SK-N-SH treated with all-trans-retinoic acid at 6 μM for 48 hours (cell line): ENCODE measurements at regions not wholly inside any gene's neighbourhood (a gene's known extent, or its start where the extent isn't known, plus 50 kb on each side); places are given as distances from the start of the nearest gene placed in this dataset.

Source experiments
- ARNTL ChIP-seq: fragments of 450-650 bp; formaldehyde crosslinking; IDR thresholded peaks from 2 replicates; pipeline ENCODE4 v1.5.0; 2020; ENCODE audit warnings: low read depth, mild to moderate bottlenecking, moderate library complexity, borderline replicate concordance
- BACH2 ChIP-seq: fragments of 250-450 bp; sonication (Bioruptor Pico); IDR thresholded peaks from 2 replicates; pipeline ENCODE4 v1.9.0; 2021; ENCODE audit warnings: mild to moderate bottlenecking, borderline replicate concordance
- CREB5 ChIP-seq: fragments of 250-450 bp; sonication (Bioruptor Pico); IDR thresholded peaks from 2 replicates; pipeline ENCODE4 v1.5.1; 2020; ENCODE audit warnings: low read depth, mild to moderate bottlenecking, moderate library complexity
- GLIS3 ChIP-seq: fragments of 250-450 bp; sonication (Bioruptor Pico); IDR thresholded peaks from 2 replicates; pipeline ENCODE4 v1.5.0; 2020; ENCODE audit warnings: mild to moderate bottlenecking, moderate library complexity
- OSR1 ChIP-seq: fragments of 250-450 bp; sonication (Bioruptor Pico); IDR thresholded peaks from 2 replicates; pipeline ENCODE4 v1.8.0; 2022; ENCODE audit warnings: moderate library complexity, mild to moderate bottlenecking, inconsistent platforms
- PPARA ChIP-seq: fragments of 250-450 bp; sonication (Bioruptor Pico); IDR thresholded peaks from 2 replicates; pipeline ENCODE4 v1.5.0; 2020; ENCODE audit warnings: mild to moderate bottlenecking, borderline replicate concordance
- RARB ChIP-seq: fragments of 250-450 bp; sonication (Bioruptor Pico); IDR thresholded peaks from 2 replicates; pipeline ENCODE4 v1.8.0; 2021; ENCODE audit warnings: mild to moderate bottlenecking, moderate library complexity
- SNAI2 ChIP-seq: fragments of 250-450 bp; sonication (Bioruptor Pico); IDR thresholded peaks from 2 replicates; pipeline ENCODE4 v1.5.0; 2020; ENCODE audit warnings: mild to moderate bottlenecking, moderate library complexity
- ZFP3 ChIP-seq: fragments of 250-450 bp; sonication (Bioruptor Pico); IDR thresholded peaks from 2 replicates; pipeline ENCODE4 v1.5.0; 2020; ENCODE audit warnings: mild to moderate bottlenecking, moderate library complexity
- ZFP30 ChIP-seq: fragments of 450-650 bp; formaldehyde crosslinking; IDR thresholded peaks from 2 replicates; pipeline ENCODE4 v1.5.0; 2022; ENCODE audit warnings: mild to moderate bottlenecking, moderate library complexity
- ZNF565 ChIP-seq: fragments of 450-650 bp; formaldehyde crosslinking; conservative IDR thresholded peaks from 2 replicates; pipeline ENCODE4 v1.5.0; 2020; ENCODE audit warnings: low read depth, mild to moderate bottlenecking, moderate library complexity
- ZNF8 ChIP-seq: fragments of 450-650 bp; formaldehyde crosslinking; IDR thresholded peaks from 2 replicates; pipeline ENCODE4 v1.5.0; 2020; ENCODE audit warnings: mild to moderate bottlenecking, moderate library complexity
- TF ChIP-seq, protein P1 (sequence below): fragments of 250-450 bp; sonication (Bioruptor Pico); IDR thresholded peaks from 2 replicates; pipeline ENCODE4 v1.5.1; 2021; ENCODE audit warnings: mild to moderate bottlenecking, moderate library complexity
- TF ChIP-seq, protein P2 (sequence below): fragments of 250-450 bp; sonication (Bioruptor Pico); IDR thresholded peaks from 2 replicates; pipeline ENCODE4 v1.8.0; 2020; ENCODE audit warnings: mild to moderate bottlenecking, moderate library complexity, borderline replicate concordance

- TF ChIP-seq CREB5 (no peak), ZNF565 (CRISPR knock-in tag) (no peak), RARB (no peak), ZFP3 (CRISPR knock-in tag) (no peak), PPARA (CRISPR knock-in tag) (no peak), ARNTL (no peak), OSR1 (CRISPR knock-in tag) (no peak), BACH2 (no peak), GLIS3 (CRISPR knock-in tag) (no peak), ZNF8 (no peak), SNAI2 (no peak), ZFP30 (no peak)
- TF ChIP-seq, protein P1, sequence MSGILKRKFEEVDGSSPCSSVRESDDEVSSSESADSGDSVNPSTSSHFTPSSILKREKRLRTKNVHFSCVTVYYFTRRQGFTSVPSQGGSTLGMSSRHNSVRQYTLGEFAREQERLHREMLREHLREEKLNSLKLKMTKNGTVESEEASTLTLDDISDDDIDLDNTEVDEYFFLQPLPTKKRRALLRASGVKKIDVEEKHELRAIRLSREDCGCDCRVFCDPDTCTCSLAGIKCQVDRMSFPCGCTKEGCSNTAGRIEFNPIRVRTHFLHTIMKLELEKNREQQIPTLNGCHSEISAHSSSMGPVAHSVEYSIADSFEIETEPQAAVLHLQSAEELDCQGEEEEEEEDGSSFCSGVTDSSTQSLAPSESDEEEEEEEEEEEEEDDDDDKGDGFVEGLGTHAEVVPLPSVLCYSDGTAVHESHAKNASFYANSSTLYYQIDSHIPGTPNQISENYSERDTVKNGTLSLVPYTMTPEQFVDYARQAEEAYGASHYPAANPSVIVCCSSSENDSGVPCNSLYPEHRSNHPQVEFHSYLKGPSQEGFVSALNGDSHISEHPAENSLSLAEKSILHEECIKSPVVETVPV (CRISPR knock-in tag), result no peak
- TF ChIP-seq, protein P2, sequence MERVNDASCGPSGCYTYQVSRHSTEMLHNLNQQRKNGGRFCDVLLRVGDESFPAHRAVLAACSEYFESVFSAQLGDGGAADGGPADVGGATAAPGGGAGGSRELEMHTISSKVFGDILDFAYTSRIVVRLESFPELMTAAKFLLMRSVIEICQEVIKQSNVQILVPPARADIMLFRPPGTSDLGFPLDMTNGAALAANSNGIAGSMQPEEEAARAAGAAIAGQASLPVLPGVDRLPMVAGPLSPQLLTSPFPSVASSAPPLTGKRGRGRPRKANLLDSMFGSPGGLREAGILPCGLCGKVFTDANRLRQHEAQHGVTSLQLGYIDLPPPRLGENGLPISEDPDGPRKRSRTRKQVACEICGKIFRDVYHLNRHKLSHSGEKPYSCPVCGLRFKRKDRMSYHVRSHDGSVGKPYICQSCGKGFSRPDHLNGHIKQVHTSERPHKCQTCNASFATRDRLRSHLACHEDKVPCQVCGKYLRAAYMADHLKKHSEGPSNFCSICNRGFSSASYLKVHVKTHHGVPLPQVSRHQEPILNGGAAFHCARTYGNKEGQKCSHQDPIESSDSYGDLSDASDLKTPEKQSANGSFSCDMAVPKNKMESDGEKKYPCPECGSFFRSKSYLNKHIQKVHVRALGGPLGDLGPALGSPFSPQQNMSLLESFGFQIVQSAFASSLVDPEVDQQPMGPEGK (CRISPR knock-in tag), result no peak
Observed at GRCh38 chr6:170075659-170076223, 215.1 kb downstream of the DLL1 start.
